GF-D8 (cell line): ENCODE measurements at regions not wholly inside any gene's neighbourhood (a gene's known extent, or its start where the extent isn't known, plus 50 kb on each side); places are given as distances from the start of the nearest gene placed in this dataset.
"Not testable (repeated sequence)": the region's sequence is repeated elsewhere in the genome, so short reads cannot be mapped to it uniquely, and the experiment has no call there.

Experiments
- DNase-seq: peaks from one replicate; lab custom pipeline; 2025; lab: John Stamatoyannopoulos, UW

DNA sequence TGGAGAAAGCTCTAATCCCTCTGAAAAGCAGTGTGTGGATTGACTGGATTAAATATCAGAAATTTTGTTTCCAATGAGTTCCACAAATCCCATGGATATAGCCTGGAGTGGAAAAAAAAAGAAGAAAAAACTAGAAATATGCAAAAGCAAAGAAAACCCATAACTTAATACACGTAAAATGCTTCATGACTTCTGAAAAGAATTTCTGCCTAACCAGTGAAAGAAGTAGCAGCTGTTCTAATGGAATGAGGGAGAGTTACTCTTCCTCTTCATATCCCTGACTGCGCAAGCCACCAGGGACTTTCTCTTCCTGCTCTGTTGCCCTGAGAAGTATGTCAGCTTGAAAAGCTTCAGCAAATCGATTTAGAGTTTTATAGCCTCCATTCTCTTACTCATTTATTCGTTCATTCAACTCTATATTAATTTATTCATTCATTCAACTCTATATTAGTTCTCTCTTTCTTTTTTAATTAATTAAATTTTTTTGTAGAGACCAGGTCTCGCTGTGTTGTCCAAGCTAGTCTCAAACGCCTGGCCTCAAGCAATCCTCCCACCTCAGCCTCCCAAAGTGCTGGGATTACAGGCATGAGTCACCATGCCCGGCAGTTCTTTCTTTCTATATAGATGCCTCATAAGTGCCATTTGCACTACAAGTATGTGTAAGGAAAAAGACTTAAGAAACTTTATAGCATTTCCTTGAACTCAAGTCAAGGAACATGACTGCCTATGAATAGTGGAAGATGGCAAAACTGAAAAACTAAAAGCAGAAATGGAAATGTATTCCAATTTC lies 447.3 kb upstream of the NRP1 start:
- DNase-seq = no peak

DNA sequence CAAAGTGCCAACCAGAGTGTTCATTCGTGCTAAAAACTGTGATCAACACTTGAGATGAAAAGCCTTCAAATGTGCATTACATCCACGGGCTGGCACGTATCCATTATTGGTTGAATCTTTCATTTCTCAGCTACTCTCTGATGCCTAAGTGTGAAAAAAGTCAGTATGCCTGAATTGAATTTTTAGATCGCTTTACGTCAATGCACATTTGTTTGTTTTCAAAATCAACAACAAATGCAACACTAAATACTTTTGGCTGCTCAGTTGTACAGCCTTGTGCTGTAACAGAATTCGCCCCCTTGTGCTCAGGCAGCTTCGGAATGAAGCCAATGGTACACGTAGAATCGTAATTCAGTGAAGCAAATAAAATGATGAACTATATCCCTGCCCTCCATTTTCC lies 446.5 kb upstream of the NRP1 start:
- DNase-seq = no peak

DNA sequence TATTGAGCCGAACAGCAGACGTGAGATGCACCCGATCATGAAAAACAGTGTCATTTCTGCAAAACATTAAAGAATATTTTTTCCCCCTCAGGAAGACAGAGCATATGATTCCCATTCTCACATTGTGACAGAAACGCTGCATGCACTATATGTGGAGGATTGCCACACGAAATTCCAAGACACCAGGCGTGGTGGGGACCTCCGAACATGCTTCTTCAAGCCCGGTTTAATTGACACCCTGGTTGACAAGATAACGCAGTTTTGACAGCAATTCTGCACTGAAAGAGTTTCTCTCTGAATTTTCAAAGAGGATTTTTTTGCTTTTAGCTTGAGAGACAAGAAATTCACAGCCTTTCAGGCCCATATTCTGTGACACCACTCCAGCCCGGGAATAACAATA lies 442.8 kb upstream of the NRP1 start:
- DNase-seq = no peak

DNA sequence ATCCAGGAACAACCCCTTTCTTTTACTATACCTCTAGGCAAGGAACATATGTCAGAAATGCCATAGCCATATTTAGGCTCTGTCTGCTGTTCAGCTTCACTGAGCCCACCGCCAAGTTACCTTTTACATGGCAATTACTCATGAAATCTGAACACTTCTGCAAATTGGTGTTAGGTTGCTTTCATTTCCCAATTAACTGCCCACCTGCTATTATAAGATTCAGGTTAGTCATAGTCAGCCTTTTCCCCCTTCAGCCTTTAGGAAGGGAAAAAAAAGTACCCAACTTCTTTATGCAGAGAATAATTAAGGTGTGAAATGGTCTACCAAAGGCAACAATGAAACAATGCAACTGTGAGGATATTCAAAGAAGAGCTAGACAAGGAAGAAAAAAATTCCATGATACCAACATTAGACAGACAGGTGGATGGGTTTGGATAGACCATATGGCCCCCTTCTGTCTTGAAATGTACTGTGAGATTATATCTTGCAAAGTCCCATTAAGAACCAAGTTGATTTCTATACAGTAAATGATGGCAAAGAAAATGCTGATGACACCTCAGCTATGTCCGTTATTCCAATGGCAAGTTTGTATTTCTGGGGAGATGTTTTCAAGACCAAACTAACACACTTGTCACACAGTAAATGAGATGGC lies 442.1 kb upstream of the NRP1 start:
- DNase-seq = no peak

DNA sequence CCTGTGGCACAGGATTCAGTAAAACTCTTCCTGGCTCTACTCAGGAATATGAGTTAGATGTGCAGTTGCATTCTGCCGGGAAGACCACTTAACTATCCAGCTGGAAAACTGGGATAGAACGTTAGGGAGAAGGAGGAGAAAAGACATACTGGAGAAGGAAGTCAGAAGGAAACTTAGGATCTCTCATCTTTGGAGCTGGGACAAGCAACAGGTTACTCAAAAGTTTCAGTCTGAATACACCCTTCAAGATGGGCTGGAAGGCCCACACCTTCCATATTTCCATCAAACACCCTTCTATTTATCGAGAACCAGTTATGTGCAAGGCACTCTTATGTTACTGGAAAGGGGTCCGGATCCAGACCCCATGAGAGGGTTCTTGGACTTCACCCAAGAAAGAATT lies 440.4 kb upstream of the NRP1 start:
- no peak for DNase-seq

DNA sequence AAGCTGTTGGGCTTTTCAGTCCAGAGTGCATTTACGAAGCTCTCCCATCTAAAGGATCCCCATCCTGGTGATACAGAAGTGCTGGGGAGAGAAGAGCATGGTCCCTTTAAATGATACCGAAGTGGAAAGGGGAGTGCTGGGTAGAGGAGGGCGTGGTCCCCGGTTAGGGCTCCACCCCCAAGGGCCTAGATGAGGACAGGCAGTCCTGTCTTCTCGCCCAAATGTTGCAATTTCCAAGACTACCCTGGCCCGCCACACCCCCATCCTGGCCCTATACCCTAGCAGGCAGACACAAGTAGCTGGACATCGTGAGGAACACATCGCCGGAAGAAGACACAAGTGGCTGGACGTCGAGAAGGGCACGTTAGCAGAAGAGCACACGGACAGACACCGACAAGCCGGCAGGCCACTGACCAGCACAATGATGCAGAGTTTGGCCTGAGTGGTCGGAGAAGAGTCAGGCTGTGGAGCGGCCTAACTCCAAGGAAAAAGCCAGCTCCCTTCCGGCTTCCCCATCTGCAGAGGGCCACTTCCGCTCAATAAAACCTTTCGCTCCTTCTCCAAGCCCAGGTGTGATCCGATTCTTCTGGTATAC lies 439.5 kb upstream of the NRP1 start:
- no peak for DNase-seq

DNA sequence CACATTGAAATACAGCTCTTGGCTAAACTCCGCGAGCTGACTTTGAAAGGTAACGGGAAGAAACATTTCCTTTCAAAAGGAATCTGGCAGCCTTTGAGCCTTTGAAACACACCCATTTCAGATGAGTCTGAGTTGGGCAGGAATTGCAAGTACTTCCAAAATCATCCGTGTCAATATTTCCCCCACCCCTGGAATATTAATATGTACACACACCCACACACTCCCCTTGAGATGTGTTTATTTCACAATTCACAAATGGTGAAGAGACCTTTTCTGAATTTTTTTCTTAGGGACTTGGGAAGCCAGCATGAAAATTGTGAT lies 438.7 kb upstream of the NRP1 start:
- no peak for DNase-seq

DNA sequence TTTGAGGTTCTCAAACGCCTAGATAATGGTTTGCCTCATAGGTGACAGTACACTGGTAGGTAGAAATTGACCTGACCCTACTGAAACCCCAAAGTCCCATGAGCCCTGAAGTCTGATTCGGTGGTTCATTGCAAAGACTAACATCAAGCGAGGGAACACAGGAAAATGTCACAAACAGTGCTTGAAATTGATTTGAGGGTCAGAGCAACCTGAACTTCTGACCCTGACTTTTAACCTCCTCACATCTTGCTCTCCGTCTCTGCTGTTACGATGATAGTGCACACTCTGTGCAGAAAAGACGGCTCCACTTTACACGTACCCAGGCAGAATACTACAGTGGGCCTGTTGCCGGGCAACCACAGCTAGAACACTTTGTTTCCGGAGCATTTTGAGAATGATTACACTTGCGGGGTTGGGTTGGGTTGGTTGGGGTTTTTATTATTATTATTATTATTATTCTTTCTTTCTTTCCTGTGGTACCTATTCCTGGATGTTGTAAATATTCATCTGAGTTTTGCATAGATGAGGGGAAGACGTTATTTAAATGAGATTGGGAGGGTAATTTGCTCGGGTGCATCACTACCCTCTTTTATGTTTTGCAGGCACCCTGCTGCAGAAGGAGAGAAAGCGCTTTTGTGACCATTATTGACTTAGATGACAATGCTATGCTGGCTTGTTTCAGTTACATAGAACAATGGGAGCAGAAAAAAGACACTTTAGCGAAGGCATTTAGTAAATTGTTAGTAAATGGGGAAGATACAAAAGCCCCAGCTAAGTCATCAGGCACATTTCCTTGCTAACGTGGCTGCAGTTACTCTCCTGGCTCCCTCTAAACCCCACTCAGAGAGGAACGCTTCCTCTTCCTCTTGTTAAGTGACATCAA lies 438.1 kb upstream of the NRP1 start:
- no peak for DNase-seq

DNA sequence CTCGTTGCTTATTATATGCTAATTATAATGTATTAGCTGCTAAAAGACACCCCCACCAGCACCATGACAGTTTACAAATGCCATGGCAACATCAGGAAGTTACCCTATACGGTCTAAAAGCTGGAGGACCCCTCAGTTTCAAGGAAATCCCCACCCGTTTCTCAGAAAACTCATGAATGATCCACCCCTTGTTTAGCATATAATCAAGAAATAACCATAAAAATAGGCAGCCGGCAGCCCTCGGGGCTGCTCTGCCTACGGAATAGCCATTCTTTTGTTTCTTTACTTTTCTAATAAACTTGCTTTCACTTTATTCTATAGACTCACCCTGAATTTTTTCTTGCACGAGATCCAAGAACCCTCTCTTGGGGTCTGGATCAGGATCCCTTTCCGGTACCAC lies 437.4 kb upstream of the NRP1 start:
- DNase-seq = not testable (repeated sequence)

DNA sequence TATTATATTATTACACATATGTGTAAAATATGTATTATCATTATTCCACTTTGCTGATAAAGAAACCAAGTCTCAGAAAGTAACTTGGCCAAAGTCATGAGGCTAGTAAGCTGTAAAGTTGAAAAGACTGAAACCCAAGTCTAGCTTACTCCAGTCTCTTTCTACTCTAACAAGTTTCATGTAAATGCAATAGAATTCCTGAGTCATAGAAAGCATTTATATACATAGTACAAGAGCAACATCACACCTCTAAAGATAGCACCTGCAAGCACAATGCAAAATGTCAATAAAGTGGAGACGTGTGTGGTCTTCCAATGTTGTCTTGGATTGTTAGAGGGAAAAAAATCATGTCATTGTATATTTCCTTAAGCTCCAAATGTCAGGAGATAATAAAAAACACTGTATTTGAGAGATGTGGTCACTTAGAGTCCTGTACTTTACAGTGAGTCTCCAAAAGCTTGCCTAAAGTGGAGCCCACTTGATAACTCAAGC lies 430.3 kb upstream of the NRP1 start:
- no peak for DNase-seq

DNA sequence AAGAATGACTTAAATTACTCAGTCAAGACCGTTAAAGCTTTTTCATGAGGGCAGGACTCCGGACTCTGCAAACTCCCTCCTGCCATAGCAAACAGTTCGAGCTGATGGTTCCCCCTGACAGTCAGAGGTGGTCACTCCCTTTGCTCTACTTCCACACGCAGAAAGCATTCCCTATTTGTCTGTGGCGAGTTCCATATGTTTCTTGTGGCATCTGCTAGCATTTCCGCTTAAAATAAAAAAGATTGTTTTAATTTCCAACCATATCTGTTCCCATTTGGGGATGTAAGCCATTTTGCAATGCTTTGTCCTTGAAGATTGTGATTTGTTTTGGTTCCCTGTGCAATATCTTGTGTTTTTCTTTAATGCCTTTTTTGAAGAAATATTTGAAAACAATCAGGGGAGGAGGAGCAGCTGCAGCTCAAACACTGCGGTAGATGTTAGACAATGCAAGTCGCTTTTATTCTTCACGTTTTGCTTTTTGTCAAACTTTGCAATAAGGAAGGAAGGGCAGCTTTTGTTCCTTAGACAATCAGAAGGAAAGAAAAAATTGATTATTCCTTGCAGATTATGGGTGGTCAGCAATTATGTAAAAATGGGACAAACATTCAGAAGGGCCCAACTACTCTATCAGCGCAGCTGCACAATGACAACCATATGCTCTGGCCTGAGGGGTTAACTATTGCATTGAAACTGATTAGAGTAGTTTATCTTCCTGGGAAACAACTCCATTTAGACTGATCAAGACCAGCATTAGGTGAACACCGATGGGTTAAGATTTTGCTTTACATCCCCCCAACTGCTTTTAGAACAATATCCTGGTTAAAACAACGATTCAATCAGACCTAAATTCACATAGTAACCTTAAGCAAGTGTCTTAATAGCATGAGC lies 425.8 kb upstream of the NRP1 start:
- no peak for DNase-seq

DNA sequence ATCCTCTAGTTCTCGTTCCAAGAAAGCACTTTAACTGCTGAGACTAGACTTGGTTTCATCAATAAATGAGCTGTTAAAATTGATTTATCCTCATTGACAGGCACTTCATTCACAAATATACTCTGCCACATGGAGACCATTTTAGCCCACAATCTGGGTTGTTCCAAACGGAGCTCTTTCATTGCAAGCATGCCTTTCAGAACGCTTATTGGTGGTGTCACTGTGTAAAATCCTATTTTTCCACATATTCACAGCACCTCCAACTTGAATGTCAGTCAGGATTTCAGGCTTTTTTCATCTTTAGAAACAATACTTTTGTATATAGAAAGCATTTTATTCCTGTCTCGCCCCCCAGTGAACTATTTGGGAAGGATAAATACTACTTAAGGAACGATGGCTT lies 424.7 kb upstream of the NRP1 start:
- no peak for DNase-seq

DNA sequence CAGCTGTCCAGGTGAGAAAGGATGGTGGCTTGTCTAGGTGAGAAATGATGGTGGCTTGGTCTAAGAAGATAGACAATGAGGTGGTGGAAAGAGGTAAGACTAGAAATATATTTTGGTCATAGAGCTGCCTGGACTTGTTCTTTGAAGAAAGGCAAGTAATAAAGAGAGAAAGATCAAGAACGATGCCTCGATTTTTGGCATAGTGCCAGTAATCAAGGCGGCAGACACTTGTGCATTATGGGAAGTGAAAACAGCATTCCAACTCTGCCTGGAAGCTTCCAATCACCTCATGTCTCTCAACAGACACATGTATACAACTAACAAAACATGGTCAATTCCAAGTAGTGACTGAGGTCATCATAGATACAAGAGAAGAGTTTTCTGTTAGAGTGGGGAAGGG lies 423.8 kb upstream of the NRP1 start:
- DNase-seq = no peak

DNA sequence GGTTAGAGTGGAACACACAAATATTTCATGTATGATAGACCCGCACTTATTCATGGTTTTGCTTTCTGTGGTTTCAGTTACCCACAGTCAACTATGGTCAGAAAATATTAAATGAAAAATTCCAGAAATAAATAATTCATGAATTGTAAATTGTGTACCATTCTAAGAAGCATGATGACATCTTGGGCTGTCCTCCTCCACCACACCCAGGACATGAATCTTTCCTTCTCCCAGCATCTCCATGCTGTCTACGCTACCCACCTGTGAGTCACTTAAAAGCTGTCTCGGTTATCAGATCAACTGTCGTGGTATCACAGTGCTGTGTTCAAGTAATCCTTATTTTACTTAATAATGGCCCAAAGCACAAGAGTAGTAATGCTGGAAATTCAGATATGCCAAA lies 419.6 kb upstream of the NRP1 start:
- DNase-seq = no peak

DNA sequence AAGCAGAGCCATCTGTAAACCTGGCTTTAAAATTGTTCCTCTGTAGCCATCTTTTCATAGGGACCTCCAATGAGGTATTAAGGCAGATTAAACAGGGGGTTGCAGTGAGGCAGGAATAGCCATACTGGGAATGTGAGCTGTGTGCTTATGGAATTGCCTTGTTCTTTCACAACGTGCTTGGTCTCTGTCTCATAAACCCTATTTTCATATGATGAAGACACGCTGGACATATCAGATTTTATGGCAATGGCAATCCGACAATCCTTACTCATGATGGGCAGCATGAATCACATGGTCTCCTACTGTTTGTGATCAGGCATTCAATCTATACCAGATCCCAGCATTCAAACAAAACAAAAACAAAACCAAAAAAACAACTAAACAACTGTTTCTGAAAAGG lies 418.9 kb upstream of the NRP1 start:
- DNase-seq = no peak

DNA sequence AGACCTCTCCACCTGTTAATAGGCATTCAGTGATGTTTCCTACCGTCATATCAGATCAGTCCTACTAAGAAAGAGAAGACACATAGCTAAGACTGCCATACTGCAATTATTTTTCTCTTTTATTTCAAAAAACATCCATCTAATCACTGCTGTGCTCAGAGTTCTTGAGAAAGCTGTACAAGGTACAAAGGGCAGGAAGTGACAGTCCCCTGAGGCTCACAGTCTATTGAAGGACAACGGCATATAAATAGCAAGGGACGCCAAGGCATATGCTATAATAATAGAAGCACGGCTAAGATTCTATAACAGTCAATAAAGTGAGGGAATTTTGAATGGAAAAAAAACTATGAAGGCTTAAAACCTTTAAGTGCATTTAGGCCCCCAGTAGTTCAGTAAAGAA lies 415.3 kb upstream of the NRP1 start:
- DNase-seq = no peak

DNA sequence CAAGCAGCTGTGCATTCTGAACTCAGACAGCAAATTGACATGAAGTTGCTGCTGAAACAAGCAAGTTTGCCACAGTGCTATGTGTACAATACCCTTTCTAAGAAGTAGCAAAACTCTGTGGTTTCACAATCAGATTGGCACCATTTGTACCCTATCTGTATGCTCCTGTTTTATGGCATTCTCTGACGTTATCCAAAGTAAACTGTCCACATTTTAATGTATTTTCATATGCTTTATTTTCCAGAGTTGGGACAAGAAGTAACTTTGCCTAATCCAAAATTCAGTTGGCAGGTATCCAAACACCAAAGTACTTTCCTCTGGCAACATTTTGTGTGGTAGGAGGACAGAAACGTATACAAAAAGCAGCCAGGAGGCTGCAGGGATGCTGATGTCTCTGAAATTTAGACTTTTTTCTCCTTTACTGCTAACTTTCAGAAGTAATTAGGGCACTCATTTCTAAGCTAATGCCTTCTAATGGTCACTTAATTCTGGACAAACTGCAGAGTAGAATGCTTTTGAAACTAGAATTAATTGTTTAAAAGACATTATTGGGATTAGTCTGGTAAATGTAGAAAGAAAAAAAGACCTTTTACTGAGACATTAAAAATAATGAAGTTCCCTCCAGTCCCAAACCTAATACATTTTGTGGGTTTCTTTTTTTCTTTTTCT lies 414.7 kb upstream of the NRP1 start:
- DNase-seq = no peak

DNA sequence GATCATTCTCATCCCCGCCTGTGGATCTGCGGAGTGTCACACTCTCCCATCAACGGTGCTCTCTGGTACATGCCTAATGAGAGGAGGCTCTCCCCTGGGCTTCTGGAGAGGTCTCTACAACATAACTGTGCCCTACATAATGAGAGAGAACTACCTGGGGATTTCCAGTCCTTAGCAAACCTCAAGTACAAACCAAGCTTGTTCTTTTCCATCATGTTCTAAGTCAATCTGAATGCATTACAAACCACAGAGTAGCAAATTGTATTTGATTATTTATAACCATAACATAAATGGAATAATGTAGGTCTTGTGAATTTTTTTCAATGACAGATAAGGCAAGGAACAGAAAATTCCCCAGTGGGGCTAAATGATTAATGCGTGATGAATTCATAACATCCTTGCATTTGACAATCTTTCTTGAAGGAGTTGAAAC lies 412.4 kb upstream of the NRP1 start:
- DNase-seq = no peak

DNA sequence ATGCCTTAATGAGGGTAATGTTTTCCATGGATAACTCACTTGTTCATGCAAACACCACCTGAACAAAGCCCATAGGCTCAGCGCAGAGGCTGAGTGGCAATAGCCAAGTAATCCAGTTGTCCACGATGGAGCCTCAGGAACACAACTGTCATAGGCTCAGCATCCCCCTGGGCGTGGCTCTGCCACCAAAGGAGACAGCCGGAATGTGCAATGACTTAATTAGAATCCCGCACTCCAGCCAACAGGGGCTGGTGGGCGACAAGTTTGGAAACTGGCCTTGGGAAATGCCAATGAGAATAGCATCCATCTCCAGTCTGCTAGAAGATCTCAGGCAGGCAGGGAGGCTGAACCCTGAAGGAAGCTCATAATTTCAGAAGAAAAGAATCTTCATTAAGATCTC lies 411.7 kb upstream of the NRP1 start:
- DNase-seq = no peak

DNA sequence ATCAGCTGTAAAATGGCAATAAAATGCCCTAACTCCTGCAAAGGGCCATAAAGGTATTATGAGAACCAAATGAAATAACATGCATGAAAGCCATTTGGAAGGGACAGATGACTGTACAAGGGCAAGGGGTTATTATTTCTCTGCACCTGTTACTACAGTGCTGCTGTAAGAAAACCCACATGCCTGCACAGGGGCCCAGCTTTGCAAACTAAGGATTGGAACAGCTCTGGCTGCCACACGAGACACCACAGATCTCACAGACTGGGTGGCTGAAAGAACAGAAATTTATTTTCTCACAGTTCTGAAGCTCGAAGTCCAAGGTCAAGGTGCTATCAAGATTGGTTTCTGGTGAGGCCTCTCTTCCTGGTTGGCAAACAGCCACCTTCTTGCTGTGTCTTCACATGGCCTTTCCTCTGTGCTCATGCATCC lies 409.0 kb upstream of the NRP1 start:
- no peak for DNase-seq

DNA sequence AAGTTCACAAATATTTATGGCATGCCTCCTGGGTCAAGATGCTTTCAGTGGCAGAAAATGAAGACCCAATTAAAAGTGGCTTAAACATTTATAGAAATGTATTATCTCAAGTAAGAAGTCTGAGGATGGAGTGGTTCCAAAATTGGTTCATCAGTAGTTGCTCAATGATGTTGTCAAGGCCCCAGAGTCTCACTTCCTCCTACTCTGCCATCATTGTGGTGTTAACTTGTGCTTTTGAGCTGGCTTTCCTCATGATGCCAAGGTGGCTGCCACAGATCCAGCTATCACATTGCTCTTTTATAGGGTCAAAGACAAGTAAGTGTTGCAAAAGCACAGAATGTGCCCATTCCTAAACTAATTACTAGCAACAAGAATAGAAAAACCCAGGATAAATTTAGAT lies 404.6 kb upstream of the NRP1 start:
- DNase-seq = no peak
